OCI-LY7 (cell line): ENCODE measurements at regions not wholly inside any gene's neighbourhood (a gene's known extent, or its start where the extent isn't known, plus 50 kb on each side); places are given as distances from the start of the nearest gene placed in this dataset.

Experiments used
- BruUV-seq: library from RNA; stranded (reverse); fragments of 400-500 nt; replicated peaks from 2 replicates; lab custom pipeline; 2021; lab: Mats Ljungman, UMichigan
- CTCF ChIA-PET: fragments of 300-600 bp; sonication (Branson Sonifier 250); formaldehyde crosslinking; loops from one replicate; lab custom pipeline; 2022; ENCODE audit warnings: antibody characterized with exemption; ENCODE audit not compliant: unreplicated experiment; lab: Charles Lee
- POLR2A ChIA-PET: fragments of 300-600 bp; sonication (Branson Sonifier 250); formaldehyde crosslinking; loops from one replicate; lab custom pipeline; 2022; ENCODE audit warnings: antibody characterized with exemption; lab: Charles Lee
- DNase-seq: peaks from one replicate; pipeline ENCODE4 v3.0.0-alpha.2; 2015; ENCODE audit warnings: low spot score
- H2AFZ ChIP-seq: fragments of 200-600 bp; sonication (generic), shearing (Covaris generic); 2 replicates; pipeline ENCODE4 v1.6.1; 2014; ENCODE audit warnings: mild to moderate bottlenecking, antibody characterized with exemption, low read length, moderate library complexity
- H3K27ac ChIP-seq: fragments of 200-600 bp; sonication (generic); 2 replicates; pipeline ENCODE4 v1.5.1; 2014; ENCODE audit warnings: mixed run types, low read depth, mild to moderate bottlenecking, moderate library complexity, low read length, inconsistent platforms; ENCODE audit not compliant: poor library complexity, severe bottlenecking
- H3K36me3 ChIP-seq: fragments of 200-600 bp; sonication (generic); 2 replicates; pipeline ENCODE4 v1.6.1; 2014; ENCODE audit warnings: mild to moderate bottlenecking, antibody characterized with exemption, low read length, moderate library complexity, mixed read lengths; ENCODE audit not compliant: insufficient read depth
- H3K4me1 ChIP-seq: fragments of 200-600 bp; sonication (generic); 2 replicates; pipeline ENCODE4 v1.5.1; 2014; ENCODE audit warnings: mild to moderate bottlenecking, low read length; ENCODE audit not compliant: insufficient read depth, poor library complexity, severe bottlenecking
- H3K4me2 ChIP-seq: fragments of 200-600 bp; sonication (generic); 2 replicates; pipeline ENCODE4 v1.6.1; 2014; ENCODE audit warnings: mild to moderate bottlenecking, low read length
- H3K4me3 ChIP-seq: fragments of 200-600 bp; sonication (generic); 2 replicates; pipeline ENCODE4 v1.5.1; 2014; ENCODE audit warnings: mild to moderate bottlenecking, low read depth, low read length; ENCODE audit not compliant: poor library complexity, severe bottlenecking
- H3K79me2 ChIP-seq: fragments of 200-600 bp; sonication (generic); 2 replicates; pipeline ENCODE4 v1.6.1; 2016; ENCODE audit warnings: low read depth, mild to moderate bottlenecking, low read length, moderate library complexity, mixed read lengths; ENCODE audit not compliant: insufficient read depth
- H3K9me2 ChIP-seq: fragments of 200-600 bp; sonication (generic); 2 replicates; pipeline ENCODE4 v1.6.1; 2016; ENCODE audit warnings: mild to moderate bottlenecking, low read length, mixed read lengths; ENCODE audit not compliant: insufficient read depth
- H3K9me3 ChIP-seq: fragments of 200-600 bp; sonication (generic); 2 replicates; pipeline ENCODE4 v1.6.1; 2014; ENCODE audit warnings: mild to moderate bottlenecking, mixed run types, low read length, mixed read lengths
- H4K20me1 ChIP-seq: fragments of 200-600 bp; sonication (generic); 2 replicates; pipeline ENCODE4 v1.6.1; 2014; ENCODE audit warnings: mild to moderate bottlenecking, antibody characterized with exemption, low read length, moderate library complexity, mixed read lengths; ENCODE audit not compliant: insufficient read depth
- EZH2phosphoT487 ChIP-seq: fragments of 200-600 bp; sonication (generic); IDR thresholded peaks from 2 replicates; pipeline ENCODE4 v1.6.1; 2018; ENCODE audit warnings: low read depth, borderline replicate concordance, mild to moderate bottlenecking, mixed run types, antibody characterized with exemption, low read length, moderate library complexity, mixed read lengths
- intact Hi-C: fragments of 100-400 bp; cut with micrococcal nuclease; formaldehyde crosslinking; loops from one replicate; pipeline ENCODE4 v1.10.0; 2022; ENCODE audit not compliant: unreplicated experiment
- TF ChIP-seq, protein P1 (sequence below): fragments of 200-600 bp; sonication (generic); conservative IDR thresholded peaks from 2 replicates; pipeline ENCODE4 v1.5.1; 2014; ENCODE audit warnings: mild to moderate bottlenecking, antibody characterized with exemption, low read length, moderate library complexity, mixed read lengths

DNA sequence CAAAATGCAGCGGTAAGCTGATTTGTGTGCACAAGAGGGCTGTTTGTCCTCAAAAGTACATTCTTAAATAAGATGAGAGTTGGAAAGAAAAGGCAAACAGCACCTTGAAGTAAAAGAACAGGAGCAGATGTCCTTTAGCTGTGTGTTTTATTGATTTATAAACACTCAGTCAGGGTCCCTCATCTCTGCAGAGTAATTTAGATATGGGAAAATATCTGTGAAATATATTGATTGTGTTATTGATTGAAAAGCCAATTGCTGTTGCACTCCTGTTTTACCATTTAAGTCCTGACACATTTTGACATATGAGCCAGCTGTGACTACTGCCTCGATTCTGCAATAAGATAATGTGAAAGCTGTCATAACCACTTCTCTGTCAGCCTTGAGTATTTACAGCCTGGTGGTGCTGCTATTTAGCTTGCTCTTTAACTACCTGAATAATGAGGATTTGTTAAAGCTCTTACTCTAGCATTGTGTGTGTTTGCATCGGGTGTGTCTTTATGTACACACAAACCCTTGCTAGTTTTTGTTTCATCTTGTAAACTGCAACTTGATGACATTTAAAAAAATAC lies 550.1 kb downstream of the DACH1 start:
- POLR2A ChIA-PET, result interaction anchor here (0.7 kb wide), 1 partner anchor 937 kb away, joined by 3 read pairs; no protein-coding TSS in a partner anchor
- H3K4me2 ChIP-seq, result no peak overlapping the region
- TF ChIP-seq, protein P1, sequence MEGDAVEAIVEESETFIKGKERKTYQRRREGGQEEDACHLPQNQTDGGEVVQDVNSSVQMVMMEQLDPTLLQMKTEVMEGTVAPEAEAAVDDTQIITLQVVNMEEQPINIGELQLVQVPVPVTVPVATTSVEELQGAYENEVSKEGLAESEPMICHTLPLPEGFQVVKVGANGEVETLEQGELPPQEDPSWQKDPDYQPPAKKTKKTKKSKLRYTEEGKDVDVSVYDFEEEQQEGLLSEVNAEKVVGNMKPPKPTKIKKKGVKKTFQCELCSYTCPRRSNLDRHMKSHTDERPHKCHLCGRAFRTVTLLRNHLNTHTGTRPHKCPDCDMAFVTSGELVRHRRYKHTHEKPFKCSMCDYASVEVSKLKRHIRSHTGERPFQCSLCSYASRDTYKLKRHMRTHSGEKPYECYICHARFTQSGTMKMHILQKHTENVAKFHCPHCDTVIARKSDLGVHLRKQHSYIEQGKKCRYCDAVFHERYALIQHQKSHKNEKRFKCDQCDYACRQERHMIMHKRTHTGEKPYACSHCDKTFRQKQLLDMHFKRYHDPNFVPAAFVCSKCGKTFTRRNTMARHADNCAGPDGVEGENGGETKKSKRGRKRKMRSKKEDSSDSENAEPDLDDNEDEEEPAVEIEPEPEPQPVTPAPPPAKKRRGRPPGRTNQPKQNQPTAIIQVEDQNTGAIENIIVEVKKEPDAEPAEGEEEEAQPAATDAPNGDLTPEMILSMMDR, result no peak
- TF ChIP-seq EZH2phosphoT487, result no peak
- intact Hi-C loops, result no loop called here
- BruUV-seq, result no TSS peak
- CTCF ChIA-PET, result no interaction called here
- H3K36me3 ChIP-seq, result no peaks in the 10 kb centered on the region
- no peaks in the 10 kb centered on the region for H4K20me1 ChIP-seq
- no peaks in the 10 kb centered on the region for H3K4me1 ChIP-seq
- H3K27ac ChIP-seq, result no peak overlapping the region
- no peaks in the 10 kb centered on the region for H3K79me2 ChIP-seq
- no peaks in the 10 kb centered on the region for H3K9me2 ChIP-seq
- no peak for DNase-seq
- no peaks in the 10 kb centered on the region for H3K9me3 ChIP-seq
- no peak overlapping the region for H3K4me3 ChIP-seq
- no peak overlapping the region for H2AFZ ChIP-seq

DNA sequence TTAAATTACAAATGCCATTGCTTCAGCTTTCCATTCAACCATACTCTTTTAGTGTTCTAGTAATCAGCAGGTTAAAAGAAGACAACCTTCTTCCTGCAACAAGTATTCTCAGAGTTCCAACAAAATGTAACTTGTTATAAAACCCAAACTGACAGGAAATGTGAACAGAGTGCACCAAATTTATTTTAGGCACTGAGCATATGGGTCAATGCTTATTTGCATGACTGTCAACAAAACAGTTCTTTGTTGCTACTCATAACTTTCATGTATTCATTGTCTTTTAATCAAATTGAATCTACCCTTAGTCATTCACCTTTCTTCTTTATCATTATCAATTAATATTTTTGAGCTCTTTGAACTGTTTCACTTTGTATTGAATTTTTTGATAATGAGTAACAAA lies 554.1 kb downstream of the DACH1 start:
- no peaks in the 10 kb centered on the region for H3K4me1 ChIP-seq
- H3K4me3 ChIP-seq, result no peak overlapping the region
- no peaks in the 10 kb centered on the region for H3K9me2 ChIP-seq
- H3K27ac ChIP-seq, result no peak overlapping the region
- H3K4me2 ChIP-seq, result no peak overlapping the region
- H3K9me3 ChIP-seq, result no peaks in the 10 kb centered on the region
- no TSS peak for BruUV-seq
- no peaks in the 10 kb centered on the region for H3K36me3 ChIP-seq
- H3K79me2 ChIP-seq, result no peaks in the 10 kb centered on the region
- H4K20me1 ChIP-seq, result no peaks in the 10 kb centered on the region
- intact Hi-C loops, result no loop called here
- DNase-seq, result no peak
- TF ChIP-seq, protein P1, result no peak
- TF ChIP-seq EZH2phosphoT487, result no peak
- POLR2A ChIA-PET, result no interaction called here
- H2AFZ ChIP-seq, result no peak overlapping the region
- CTCF ChIA-PET, result no interaction called here

DNA sequence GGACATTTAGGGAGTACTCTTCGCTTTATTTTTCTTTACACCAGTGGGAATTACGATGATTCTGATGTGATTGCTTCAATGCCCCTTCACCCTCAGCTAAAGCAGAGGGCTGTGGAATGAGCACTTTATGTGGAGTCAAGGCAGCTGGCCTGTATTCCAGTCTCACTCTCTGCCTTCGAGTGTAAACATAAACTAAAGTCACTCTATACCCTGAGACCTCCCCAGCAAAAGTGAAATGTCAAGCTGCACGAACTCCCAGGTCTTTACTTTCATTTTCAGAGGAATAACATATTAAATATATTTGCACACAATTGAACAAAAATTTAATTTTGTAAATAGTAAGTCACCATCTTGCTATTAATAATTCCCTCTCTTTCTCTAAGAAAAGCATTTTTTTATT lies 557.1 kb downstream of the DACH1 start:
- Histone ChIP-seq H3K4me2 (no peak overlapping the region), H3K4me3 (no peak overlapping the region), H3K27ac (no peak overlapping the region), H3K79me2 (no peaks in the 10 kb centered on the region), H4K20me1 (no peaks in the 10 kb centered on the region), H3K9me3 (no peaks in the 10 kb centered on the region), H2AFZ (no peak overlapping the region), H3K36me3 (no peaks in the 10 kb centered on the region), H3K9me2 (no peaks in the 10 kb centered on the region), H3K4me1 (no peaks in the 10 kb centered on the region)
- CTCF ChIA-PET, result no interaction called here
- no peak for DNase-seq
- no TSS peak for BruUV-seq
- intact Hi-C loops, result no loop called here
- TF ChIP-seq EZH2phosphoT487, result no peak
- TF ChIP-seq, protein P1, result no peak
- POLR2A ChIA-PET, result interaction anchor here (0.6 to 0.7 kb wide), 2 partner anchors 17 to 28 kb away, joined by 3 read pairs; no protein-coding TSS in a partner anchor
